Jurkat, Clone E6-1 (cell line): ENCODE measurements at regions not wholly inside any gene's neighbourhood (a gene's known extent, or its start where the extent isn't known, plus 50 kb on each side); places are given as distances from the start of the nearest gene placed in this dataset.

Experiments used
- DNase-seq: peaks from one replicate; pipeline ENCODE4 v3.0.0-alpha.2; 2011; ENCODE audit warnings: low read depth, low spot score
- H3K4me3 ChIP-seq: 2 replicates; pipeline ENCODE4 v1.5.1; 2011; ENCODE audit warnings: mild to moderate bottlenecking, low read length, control low read depth, moderate library complexity

DNA sequence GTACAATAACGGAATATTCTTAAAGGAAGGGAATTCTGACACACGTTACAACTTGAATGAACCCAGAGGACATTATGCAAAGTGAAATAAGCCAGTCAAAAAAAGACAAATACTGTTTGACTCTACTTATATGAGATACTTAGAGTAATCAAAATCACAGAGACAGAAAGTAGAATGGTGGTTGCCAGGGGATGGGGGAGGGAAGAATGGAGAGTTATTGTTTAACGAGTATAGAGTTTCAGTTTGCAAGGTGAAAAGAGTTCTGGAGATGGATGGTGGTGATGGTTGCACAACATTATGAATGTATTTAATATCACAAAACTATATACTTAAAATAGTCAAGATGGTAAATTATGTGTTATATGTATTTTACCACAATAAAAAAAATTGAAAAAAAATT is 112.9 kb upstream of the ARHGEF3 start:
- H3K4me3 ChIP-seq = no peak overlapping the region
- DNase-seq = no peak

DNA sequence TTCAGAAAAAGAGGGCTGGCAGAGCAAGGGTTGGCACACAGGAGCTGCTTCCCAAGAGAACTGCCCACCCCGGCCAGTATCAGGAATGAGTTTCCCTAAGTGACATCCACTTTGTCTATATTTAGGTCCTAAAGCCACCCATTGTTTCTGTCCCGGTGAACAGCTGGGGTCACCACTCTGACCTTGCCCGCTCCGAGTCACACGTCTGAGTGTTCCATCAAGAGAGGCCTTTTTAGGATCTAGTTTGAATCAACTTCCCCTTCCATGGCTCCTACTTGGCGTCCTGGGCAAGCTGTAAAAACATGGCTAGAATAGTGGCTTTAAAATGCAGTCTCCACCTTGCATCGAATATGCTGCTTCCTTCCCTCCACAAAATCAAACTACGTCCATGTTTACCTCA is 109.6 kb upstream of the ARHGEF3 start:
- no peak overlapping the region for H3K4me3 ChIP-seq
- no peak for DNase-seq

- no peak overlapping the region for H3K4me3 ChIP-seq
- no peak for DNase-seq
Measured at GRCh38 chr3:56909349-56909748, 107.6 kb upstream of the ARHGEF3 start.

- no peak for DNase-seq
- H3K4me3 ChIP-seq = no peak overlapping the region
Measured at GRCh38 chr3:56908004-56908403, 106.3 kb upstream of the ARHGEF3 start.

GRCh38 chr3:56904552-56905215 is 102.9 kb upstream of the ARHGEF3 start:
- DNase-seq = no peak
- H3K4me3 ChIP-seq = no peak overlapping the region

DNA sequence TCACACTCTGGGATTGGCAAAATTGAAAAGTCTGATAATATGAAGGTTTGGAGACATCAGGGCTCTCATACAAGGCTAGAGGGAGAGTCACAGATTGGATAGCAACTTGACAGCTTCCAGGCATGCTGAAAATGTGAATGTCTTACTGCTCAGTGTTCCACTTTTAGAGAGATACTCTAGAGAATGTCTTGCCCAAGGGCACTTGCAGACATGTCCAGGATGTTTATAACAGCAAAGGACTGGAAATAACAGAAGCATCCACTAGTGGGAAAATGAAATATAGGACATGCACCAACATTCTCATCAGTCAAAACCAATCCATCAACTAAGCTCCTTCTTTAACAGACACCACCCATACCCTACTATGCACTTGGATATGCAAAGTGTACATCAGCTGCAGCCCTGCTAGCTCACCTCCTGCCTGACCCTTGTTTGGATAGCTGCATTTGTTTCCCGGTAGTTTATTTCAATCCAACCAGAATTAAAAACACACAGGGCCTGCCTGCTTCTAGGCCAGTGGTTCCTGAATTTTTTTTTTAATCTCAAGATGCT is 101.6 kb upstream of the ARHGEF3 start:
- no peak overlapping the region for H3K4me3 ChIP-seq
- no peak for DNase-seq

DNA sequence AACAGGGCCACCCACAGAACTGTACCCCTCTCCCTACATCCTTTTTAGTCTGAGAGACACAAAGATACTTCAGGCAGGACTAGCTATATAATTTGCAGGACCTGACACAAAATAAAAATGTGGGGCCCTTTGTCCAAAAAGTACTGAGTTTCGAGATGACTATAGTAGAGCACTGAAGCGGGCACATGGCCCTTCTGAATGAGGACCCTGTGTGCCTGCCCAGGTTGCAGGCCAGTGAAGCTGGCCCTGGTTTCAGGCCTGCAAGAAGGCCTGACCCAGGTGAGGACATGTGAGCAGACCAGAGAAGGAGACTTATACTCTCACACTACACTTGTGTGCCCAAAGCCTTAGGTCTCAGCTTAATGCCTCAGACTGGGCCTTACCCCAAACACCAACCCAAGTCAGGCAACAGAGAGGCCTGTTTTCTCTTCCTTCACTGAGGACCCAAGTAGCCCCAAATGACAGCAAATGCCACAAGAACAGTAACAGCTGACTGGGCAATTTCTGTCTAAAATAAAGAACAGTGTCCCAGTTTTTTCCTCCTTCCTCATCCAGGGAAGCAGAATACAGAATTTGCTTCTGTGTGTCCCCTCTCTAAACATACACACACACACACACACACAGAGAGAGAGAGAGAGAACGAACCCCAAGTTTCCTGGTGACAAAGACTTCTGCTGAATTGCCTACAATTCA is 100.9 kb upstream of the ARHGEF3 start:
- no peak overlapping the region for H3K4me3 ChIP-seq
- no peak for DNase-seq

DNA sequence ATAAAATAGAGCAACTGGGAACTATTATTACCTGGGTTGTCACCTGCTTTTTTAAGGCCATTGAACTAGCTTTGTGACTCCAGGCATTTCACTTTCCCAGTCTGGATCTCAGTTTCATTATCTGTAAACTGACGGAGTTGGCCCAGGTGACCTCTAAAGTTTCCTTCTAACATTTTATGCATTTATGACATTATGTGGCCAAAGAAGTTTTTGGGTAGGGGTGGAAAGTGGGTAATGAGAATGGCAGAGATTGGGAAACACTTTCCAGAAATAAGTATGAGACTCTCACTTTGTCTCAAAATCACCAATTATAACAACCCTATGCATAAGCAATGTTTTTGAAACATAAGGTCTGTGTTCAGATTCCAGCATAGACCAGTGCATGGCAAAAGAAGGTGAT is 99.1 kb upstream of the ARHGEF3 start:
- no peak overlapping the region for H3K4me3 ChIP-seq
- DNase-seq = no peak

- DNase-seq = no peak
- no peak overlapping the region for H3K4me3 ChIP-seq
Measured at GRCh38 chr3:56899851-56900250, 98.1 kb upstream of the ARHGEF3 start.

DNA sequence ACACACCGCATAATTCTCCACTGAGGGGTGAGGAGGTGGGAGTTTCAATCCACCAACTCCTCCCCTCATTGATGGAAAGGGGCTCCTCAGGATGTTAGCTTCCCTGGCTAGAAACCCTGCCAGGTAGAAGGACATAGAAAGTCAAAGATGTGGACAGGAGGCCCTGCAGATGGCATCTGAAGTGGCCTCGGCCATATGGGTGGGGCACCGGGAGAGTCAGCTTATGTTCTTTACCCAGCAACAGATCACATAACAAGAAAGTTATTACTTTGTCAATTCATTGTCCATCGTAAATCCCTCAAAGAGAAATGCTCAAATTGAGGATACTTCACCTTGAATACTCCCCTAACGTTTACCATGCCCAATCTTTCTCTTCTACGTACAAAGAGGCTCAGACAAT is 97.3 kb upstream of the ARHGEF3 start:
- H3K4me3 ChIP-seq = no peak overlapping the region
- DNase-seq = no peak

DNA sequence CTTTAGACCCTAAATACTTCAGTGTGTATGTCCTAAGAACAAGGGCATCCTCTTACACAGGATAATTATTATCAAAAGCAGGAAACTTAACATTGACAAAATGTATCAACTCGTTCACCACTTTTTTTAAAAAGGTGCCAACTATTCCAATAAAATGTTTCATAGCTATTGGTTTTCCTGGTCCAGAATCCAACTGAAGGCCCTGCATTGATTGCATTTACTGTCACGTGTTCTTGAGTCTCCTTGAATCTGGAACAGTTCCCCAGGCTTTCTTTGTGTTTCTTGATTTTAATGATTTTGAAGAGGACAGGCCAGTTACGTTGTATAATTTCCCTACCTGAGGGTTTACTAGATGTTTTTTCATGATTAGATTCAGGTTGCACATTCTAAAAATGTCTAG is 94.6 kb upstream of the ARHGEF3 start:
- no peak overlapping the region for H3K4me3 ChIP-seq
- DNase-seq = no peak

- no peak overlapping the region for H3K4me3 ChIP-seq
- DNase-seq = no peak
Measured at GRCh38 chr3:56894881-56895431, 93.2 kb upstream of the ARHGEF3 start.

- H3K4me3 ChIP-seq = no peak overlapping the region
- peak; percentile 64 for DNase-seq
Measured at GRCh38 chr3:56890448-56891091, 88.8 kb upstream of the ARHGEF3 start.

DNA sequence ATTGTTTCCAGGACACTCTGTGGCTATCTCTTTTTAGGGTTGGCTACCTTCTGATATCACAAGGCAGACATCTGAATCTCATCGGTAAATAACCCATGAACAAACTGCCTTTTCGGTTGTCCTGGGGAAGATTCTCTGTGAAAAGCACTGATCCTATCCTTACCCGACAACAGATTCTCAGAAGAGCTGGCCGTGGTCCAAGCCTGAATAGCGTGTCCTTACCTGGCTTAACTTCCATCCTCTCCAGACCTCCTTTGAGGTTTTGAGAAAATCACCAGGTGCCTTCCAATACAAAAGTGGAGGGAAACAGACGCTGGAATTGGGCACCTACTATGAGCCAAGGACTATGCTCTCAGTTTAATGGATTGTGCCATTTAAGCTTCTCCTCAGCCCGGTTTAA is 87.4 kb upstream of the ARHGEF3 start:
- DNase-seq = no peak
- H3K4me3 ChIP-seq = no peak overlapping the region

DNA sequence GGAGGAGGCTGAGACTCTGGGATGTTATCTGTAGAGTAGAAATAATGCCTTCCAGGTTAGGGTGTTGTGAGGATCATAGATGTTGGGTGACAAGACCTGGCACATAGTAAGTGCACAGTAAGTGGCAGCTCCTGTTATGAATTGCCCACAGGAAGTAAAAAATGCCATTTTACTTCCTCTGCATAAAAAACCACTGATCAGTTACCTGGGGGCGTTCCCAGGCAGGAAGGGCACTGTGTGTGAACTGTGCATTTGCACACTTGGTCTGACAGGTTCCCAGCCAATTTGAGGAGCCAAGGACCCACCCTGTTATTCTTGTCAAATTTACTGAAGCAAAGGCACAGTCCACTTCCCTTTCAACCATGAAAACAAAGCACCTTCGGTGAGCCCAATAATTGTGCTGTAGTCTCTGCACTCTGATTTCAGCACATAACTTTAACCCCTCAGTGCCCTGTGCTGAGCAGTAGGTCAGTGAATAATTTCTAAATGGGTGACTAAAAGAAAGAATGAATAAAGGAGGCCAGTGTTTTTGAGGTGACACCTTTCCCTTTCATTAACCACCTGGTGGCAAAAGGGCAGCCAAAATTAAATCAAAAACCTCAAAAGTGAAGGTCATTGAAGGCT is 85.8 kb upstream of the ARHGEF3 start:
- peak; percentile 42 for DNase-seq
- no peak overlapping the region for H3K4me3 ChIP-seq

DNA sequence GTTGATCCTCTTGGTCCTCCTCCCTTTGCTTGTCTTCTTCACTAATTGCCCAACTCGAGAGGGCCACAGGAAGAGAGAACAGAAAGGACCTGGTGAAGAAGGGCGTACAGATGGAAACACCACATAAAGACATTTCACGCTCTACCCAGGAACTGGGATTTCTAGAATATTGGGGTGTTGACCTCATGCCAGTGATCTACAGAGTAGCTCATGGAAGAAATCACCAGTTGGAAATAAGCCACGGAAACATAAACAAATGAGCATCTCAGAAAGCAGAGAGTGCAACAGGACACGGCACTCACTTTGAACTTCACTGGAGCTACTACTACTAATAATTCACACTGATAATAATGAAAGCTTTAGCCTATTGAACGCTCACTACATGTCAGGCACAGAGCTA is 84.6 kb upstream of the ARHGEF3 start:
- no peak overlapping the region for H3K4me3 ChIP-seq
- no peak for DNase-seq

- DNase-seq = no peak
- no peak overlapping the region for H3K4me3 ChIP-seq
Measured at GRCh38 chr3:56885879-56886278, 84.1 kb upstream of the ARHGEF3 start.

DNA sequence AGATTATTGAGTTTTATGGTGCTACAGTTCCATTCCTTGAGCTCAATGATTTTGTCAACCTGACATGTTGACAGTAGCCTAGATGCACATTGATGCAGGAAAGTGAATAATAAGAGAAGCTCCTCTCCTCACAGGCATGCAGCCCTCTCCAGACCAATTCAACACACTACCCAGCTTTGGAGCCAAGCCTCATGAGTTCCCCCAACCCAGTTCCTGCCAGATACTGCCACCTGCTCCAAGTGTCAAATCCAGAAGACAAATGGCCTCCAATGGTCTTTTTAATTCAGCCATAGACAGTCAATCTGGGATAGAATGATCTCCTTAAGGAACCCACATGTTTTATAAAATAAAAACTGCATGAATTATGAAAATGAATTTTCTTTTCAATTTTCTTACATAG is 83.7 kb upstream of the ARHGEF3 start:
- DNase-seq = no peak
- no peak overlapping the region for H3K4me3 ChIP-seq

DNA sequence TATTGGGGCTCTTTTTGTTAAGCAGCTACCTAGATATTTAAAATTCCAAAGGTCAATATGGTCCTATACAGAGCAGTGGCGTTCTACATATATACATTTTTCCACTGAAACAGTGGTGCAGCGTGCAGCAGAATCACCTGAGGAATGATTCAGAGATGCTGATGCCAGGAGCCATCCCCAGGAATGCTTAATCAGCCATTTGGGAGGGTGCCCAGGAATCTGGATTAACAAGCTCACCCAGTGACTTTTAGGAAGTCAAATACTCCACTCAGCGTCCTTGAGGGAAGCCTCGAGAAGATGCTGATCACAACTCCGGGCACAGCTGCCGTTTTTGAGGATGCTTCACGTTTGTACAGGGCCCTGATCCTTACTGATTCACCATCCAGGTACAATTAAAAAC is 82.6 kb upstream of the ARHGEF3 start:
- no peak for DNase-seq
- H3K4me3 ChIP-seq = no peak overlapping the region

GRCh38 chr3:56883828-56884227 is 82.1 kb upstream of the ARHGEF3 start:
- DNase-seq = no peak

More at GRCh38 chr3:56883828-56884227, 82.1 kb upstream of the ARHGEF3 start:
- H3K4me3 ChIP-seq = no peak overlapping the region
